Choroid plexus epithelial cell (primary cell): ENCODE measurements at regions not wholly inside any gene's neighbourhood (a gene's known extent, or its start where the extent isn't known, plus 50 kb on each side); places are given as distances from the start of the nearest gene placed in this dataset.
A peak's percentile ranks its signal among the peaks of the same experiment; 100 is the strongest.
"Not testable (repeated sequence)": the region's sequence is repeated elsewhere in the genome, so short reads cannot be mapped to it uniquely, and the experiment has no call there.

Experiments
- DNase-seq: peaks from one replicate; pipeline ENCODE4 v3.0.0-alpha.2; 2010; ENCODE audit warnings: low read depth
- H3K4me3 ChIP-seq: 2 replicates; pipeline ENCODE4 v1.5.1; 2011; ENCODE audit warnings: low read depth, mild to moderate bottlenecking, control low read depth, low read length, moderate library complexity
- TF ChIP-seq, protein P1 (sequence below): conservative IDR thresholded peaks from 2 replicates; pipeline ENCODE4 v1.5.1; 2011; ENCODE audit warnings: low read depth, mild to moderate bottlenecking, control low read depth, inconsistent platforms, low read length, moderate library complexity

GRCh38 chr3:110989446-110989845 is 82.2 kb upstream of the NECTIN3 start:
- DNase-seq = no peak
- H3K4me3 ChIP-seq = no peak overlapping the region
- TF ChIP-seq, protein P1, sequence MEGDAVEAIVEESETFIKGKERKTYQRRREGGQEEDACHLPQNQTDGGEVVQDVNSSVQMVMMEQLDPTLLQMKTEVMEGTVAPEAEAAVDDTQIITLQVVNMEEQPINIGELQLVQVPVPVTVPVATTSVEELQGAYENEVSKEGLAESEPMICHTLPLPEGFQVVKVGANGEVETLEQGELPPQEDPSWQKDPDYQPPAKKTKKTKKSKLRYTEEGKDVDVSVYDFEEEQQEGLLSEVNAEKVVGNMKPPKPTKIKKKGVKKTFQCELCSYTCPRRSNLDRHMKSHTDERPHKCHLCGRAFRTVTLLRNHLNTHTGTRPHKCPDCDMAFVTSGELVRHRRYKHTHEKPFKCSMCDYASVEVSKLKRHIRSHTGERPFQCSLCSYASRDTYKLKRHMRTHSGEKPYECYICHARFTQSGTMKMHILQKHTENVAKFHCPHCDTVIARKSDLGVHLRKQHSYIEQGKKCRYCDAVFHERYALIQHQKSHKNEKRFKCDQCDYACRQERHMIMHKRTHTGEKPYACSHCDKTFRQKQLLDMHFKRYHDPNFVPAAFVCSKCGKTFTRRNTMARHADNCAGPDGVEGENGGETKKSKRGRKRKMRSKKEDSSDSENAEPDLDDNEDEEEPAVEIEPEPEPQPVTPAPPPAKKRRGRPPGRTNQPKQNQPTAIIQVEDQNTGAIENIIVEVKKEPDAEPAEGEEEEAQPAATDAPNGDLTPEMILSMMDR = no peak

DNA sequence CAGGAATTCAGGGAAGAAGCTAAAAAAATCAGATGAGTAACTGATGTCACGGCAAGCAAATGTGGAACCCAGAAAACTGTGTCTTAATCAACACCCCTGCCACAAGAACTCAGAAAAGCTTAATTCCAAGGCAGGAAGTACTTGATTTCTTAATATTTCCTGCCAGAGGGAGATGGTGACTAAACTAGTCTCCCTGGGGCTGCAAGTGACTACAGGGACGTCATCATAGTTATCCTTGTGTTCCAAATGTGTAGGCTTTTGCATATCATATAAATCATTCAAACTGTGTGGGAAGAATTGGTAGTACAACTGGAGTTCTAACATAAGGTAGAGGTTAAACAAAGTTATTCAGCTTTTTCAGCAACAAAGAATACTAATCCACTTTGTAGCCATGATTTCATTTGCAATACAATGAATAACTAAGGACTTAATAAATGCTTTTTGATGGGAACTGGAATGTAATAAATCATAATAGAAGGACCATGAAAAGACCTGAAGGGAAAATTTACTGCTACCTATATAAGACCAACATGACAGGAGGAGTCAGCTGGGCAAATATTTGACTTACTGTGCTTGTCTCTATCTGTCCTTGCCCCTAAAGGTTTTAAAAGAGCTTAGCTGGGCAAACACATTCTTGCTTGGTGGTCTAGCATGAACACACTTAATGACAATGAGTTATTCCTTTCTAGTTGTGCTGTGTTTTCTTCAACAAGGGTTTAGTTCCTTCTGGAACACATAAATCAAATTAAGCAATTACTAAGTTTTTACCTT is 76.0 kb upstream of the NECTIN3 start:
- no peak overlapping the region for H3K4me3 ChIP-seq
- DNase-seq = peak; percentile 53
- TF ChIP-seq, protein P1 = no peak

DNA sequence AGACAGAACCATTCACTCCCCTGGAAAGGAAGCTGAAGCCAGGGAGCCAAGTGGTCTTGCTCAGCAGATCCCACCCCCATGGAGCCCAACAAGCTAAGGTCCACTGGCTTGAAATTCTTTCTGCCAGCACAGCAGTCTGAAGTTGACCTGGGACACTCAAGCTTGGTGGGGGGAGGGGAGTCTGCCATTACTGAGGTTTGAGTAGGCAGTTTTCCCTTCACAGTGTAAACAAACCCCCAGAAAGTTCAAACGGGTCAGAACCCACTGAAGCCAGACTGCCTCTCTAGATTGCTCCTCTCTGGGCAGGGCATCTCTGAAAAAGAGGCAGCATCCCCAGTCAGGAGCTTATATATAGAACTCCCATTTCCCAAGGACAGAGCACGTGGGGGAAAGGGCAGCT is 72.8 kb upstream of the NECTIN3 start:
- not testable (repeated sequence) for DNase-seq, H3K4me3 ChIP-seq

- TF ChIP-seq, protein P1 = peak; percentile 17
- DNase-seq, H3K4me3 ChIP-seq: not testable (repeated sequence)
These were observed 65.1 kb upstream of the NECTIN3 start for GRCh38 chr3:111006485-111006884.

DNA sequence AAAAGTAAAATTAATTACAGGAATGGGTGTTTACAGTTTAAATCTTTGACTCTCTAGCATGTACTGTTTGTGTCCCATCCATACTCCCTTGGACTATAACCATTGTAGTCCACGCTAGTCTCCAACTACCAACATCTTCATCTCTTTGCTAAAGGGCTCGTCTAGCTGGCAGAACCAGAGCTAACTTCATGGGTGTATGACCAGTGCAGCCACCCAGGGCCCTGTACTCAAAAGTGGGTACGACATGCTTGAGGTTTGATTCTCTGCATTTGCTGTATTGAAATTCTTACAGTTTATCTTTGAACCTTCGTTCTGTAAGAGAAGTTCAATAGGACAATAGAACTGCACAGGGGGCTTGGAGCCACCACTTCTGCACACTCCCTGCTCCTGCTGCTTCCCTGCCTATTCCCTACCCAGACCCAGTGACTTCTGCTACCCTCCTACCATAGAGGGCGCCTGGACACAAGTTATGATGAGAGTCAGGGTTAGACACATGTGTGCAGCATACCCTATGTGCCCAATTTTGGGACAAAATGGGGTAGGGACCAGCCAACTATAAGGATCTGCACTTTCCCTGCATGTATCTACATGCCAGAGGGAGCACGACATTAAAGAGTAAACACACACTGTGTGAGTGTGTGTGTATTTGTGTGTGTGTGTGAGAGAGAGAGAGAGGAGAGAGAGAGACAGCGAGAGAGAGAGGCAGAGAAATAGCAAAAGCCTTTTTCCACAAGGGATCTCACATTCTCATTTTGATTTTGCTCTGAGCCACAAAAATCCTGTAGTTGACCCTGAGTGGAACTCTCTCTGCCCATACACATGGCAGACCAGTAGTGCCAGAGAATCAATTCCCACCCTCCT is 59.0 kb upstream of the NECTIN3 start:
- TF ChIP-seq, protein P1 = peak; percentile 44
- no peak overlapping the region for H3K4me3 ChIP-seq
- DNase-seq = peak; percentile 19
